CD14-positive monocyte (primary cell): ENCODE measurements at regions not wholly inside any gene's neighbourhood (a gene's known extent, or its start where the extent isn't known, plus 50 kb on each side); places are given as distances from the start of the nearest gene placed in this dataset.

Experiments
- DNase-seq, 3 donors: peaks; one replicate each; pipeline ENCODE4 v3.0.0-alpha.2; 2011 to 2022
- H2AFZ ChIP-seq: 2 replicates; pipeline ENCODE4 v1.6.0; 2012; ENCODE audit warnings: mild to moderate bottlenecking, low read depth, low read length, inconsistent platforms; ENCODE audit not compliant: insufficient read depth, poor library complexity, severe bottlenecking
- H3K27ac ChIP-seq, 2 donors: 1 replicate in 1 of 2; 2 replicates in 1 of 2; pipeline ENCODE4 v1.5.1; 2012 to 2013; ENCODE audit warnings: low read length in 2 of 2, control low read depth in 1 of 2, inconsistent platforms in 1 of 2, low read depth in 1 of 2, mild to moderate bottlenecking in 1 of 2
- H3K27me3 ChIP-seq, 2 donors: one replicate each; pipeline versions ENCODE4 v1.6.0 to v1.6.1; 2011 to 2013; ENCODE audit warnings: low read length in 2 of 2; ENCODE audit not compliant: control insufficient read depth in 2 of 2, insufficient read depth in 2 of 2
- H3K36me3 ChIP-seq, 2 donors: replicated peaks in 1 of 2; 1 replicate in 1 of 2; 2 replicates in 1 of 2; pipeline versions ENCODE4 v1.5.1 to v1.6.1; 2012 to 2013; ENCODE audit warnings: low read length in 2 of 2, control low read depth in 1 of 2, inconsistent platforms in 1 of 2, mild to moderate bottlenecking in 1 of 2; ENCODE audit not compliant: insufficient read depth in 2 of 2, control insufficient read depth in 1 of 2
- H3K4me1 ChIP-seq, 2 donors: 1 replicate in 1 of 2; 2 replicates in 1 of 2; pipeline versions ENCODE4 v1.5.1 to v1.6.1; 2012 to 2013; ENCODE audit warnings: low read length in 2 of 2, control low read depth in 1 of 2, inconsistent platforms in 1 of 2, mild to moderate bottlenecking in 1 of 2, moderate library complexity in 1 of 2; ENCODE audit not compliant: insufficient read depth in 2 of 2, control insufficient read depth in 1 of 2
- H3K4me2 ChIP-seq: replicated peaks from 2 replicates; pipeline ENCODE3; 2012; ENCODE audit warnings: low read length, moderate library complexity, mild to moderate bottlenecking; ENCODE audit not compliant: poor library complexity, severe bottlenecking; ENCODE audit errors: extremely low read depth
- H3K4me3 ChIP-seq, 3 experiments: fragments of 200-600 bp in 1 of 3; sonication (generic) in 1 of 3; replicated peaks in 1 of 3; 1 replicate in 2 of 3; 2 replicates in 1 of 3; pipeline ENCODE4 v1.5.1; 2011 to 2013; ENCODE audit warnings: low read length in 3 of 3, mild to moderate bottlenecking in 3 of 3, control low read depth in 2 of 3, low read depth in 2 of 3, inconsistent platforms in 1 of 3, moderate library complexity in 1 of 3
- H3K79me2 ChIP-seq: 2 replicates; pipeline ENCODE4 v1.6.0; 2012; ENCODE audit warnings: mild to moderate bottlenecking, control low read depth, inconsistent platforms, low read length, moderate library complexity; ENCODE audit not compliant: insufficient read depth
- H3K9ac ChIP-seq: 2 replicates; pipeline ENCODE4 v1.6.0; 2017; ENCODE audit warnings: low read length, mild to moderate bottlenecking; ENCODE audit not compliant: insufficient read depth, poor library complexity, severe bottlenecking
- H3K9me3 ChIP-seq, 2 donors: replicated peaks in 1 of 2; 1 replicate in 1 of 2; 2 replicates in 1 of 2; pipeline versions ENCODE4 v1.5.1 to v1.6.1; 2012 to 2013; ENCODE audit warnings: low read length in 2 of 2, control low read depth in 1 of 2; ENCODE audit not compliant: control insufficient read depth in 1 of 2, insufficient read depth in 1 of 2
- H4K20me1 ChIP-seq: 2 replicates; pipeline ENCODE4 v1.6.0; 2012; ENCODE audit warnings: mild to moderate bottlenecking, low read length, control low read depth, moderate library complexity; ENCODE audit not compliant: insufficient read depth
- H3K27ac Mint-ChIP-seq, 7 donors: one replicate each; pipeline ENCODE4 v1.8.0; 2020; ENCODE audit warnings: mild to moderate bottlenecking in 7 of 7, mixed read lengths in 7 of 7, moderate library complexity in 6 of 7, inconsistent platforms in 2 of 7
- H3K27me3 Mint-ChIP-seq, 3 donors: one replicate each; pipeline ENCODE4 v1.8.0; 2021 to 2022; ENCODE audit warnings: low read depth in 3 of 3, mild to moderate bottlenecking in 3 of 3, mixed read lengths in 3 of 3, moderate library complexity in 3 of 3, inconsistent platforms in 1 of 3
- H3K36me3 Mint-ChIP-seq, 2 donors: one replicate each; pipeline ENCODE4 v1.8.0; 2020; ENCODE audit warnings: mixed read lengths in 2 of 2, inconsistent platforms in 1 of 2, mild to moderate bottlenecking in 1 of 2
- H3K4me1 Mint-ChIP-seq: one replicate; pipeline ENCODE4 v1.8.0; 2020; ENCODE audit warnings: mild to moderate bottlenecking, mixed read lengths
- H3K4me3 Mint-ChIP-seq, 2 donors: one replicate each; pipeline ENCODE4 v1.8.0; 2020; ENCODE audit warnings: mild to moderate bottlenecking in 2 of 2, mixed read lengths in 2 of 2, moderate library complexity in 1 of 2
- H3K9me3 Mint-ChIP-seq, 7 donors: one replicate each; pipeline ENCODE4 v1.8.0; 2020 to 2022; ENCODE audit warnings: mixed read lengths in 7 of 7, mild to moderate bottlenecking in 6 of 7, moderate library complexity in 6 of 7, inconsistent platforms in 2 of 7
- CTCF ChIP-seq: fragments of 200-600 bp; IDR thresholded peaks from one replicate; pipeline ENCODE4 v1.8.0; 2022; ENCODE audit warnings: antibody characterized with exemption, mild to moderate bottlenecking
- WGBS: methylation state at CpG from one replicate; pipeline ENCODE4 v1.1.5; 2013; ENCODE audit warnings: missing lambda C conversion rate; ENCODE audit not compliant: insufficient coverage; 5-methylcytosine and 5-hydroxymethylcytosine counted together
- intact Hi-C, 2 donors: fragments of 100-400 bp; cut with micrococcal nuclease; formaldehyde crosslinking; loops; one replicate each; pipeline versions ENCODE4 v1.15.0 to v1.15.1; 2023

- Mint-ChIP-seq H3K4me3 (no peak overlapping the region), H3K36me3 (no peaks in the 10 kb centered on the region), H3K27ac (no peak overlapping the region), H3K27me3 (peaks cover 0 to 9% (median 1%) of the 10 kb centered on the region in 3 donors), H3K9me3 (peaks cover 0 to 3% (median 0%) of the 10 kb centered on the region in 7 donors), H3K4me1 (peaks cover 17% of the 10 kb centered on the region)
- Histone ChIP-seq H4K20me1 (no peaks in the 10 kb centered on the region), H3K79me2 (no peaks in the 10 kb centered on the region), H3K36me3 (no peaks in the 10 kb centered on the region), H3K9me3 (no peaks in the 10 kb centered on the region), H2AFZ (no peak overlapping the region), H3K9ac (no peak overlapping the region), H3K4me1 (no peaks in the 10 kb centered on the region), H3K27me3 (no peaks in the 10 kb centered on the region), H3K4me2 (no peak overlapping the region), H3K27ac (no peak overlapping the region), H3K4me3 (no peak overlapping the region)
- no peak for DNase-seq
- TF ChIP-seq CTCF: no peak
- 47% methylated on average over 4 of the region's 5 CpGs for WGBS
- intact Hi-C loops: no loop called here
These were observed 305.8 kb downstream of the CD83 start for GRCh38 chr6:14423330-14423729.

GRCh38 chr6:14423955-14424354 is 306.4 kb downstream of the CD83 start:
- WGBS: no CpG with 5 or more reads among the region's 6 CpGs
- H3K27ac Mint-ChIP-seq: no peak overlapping the region
- peaks cover 0 to 3% (median 0%) of the 10 kb centered on the region in 7 donors for H3K9me3 Mint-ChIP-seq
- no peak overlapping the region for H3K4me3 ChIP-seq
- H3K4me3 Mint-ChIP-seq: no peak overlapping the region
- H3K79me2 ChIP-seq: no peaks in the 10 kb centered on the region
- peaks cover 17% of the 10 kb centered on the region for H3K4me1 Mint-ChIP-seq
- no peaks in the 10 kb centered on the region for H4K20me1 ChIP-seq
- H3K36me3 ChIP-seq: no peaks in the 10 kb centered on the region
- H3K4me1 ChIP-seq: no peaks in the 10 kb centered on the region
- no peak for TF ChIP-seq CTCF
- H3K36me3 Mint-ChIP-seq: no peaks in the 10 kb centered on the region
- H3K27me3 ChIP-seq: no peaks in the 10 kb centered on the region
- H3K9ac ChIP-seq: no peak overlapping the region
- no peak overlapping the region for H3K27ac ChIP-seq
- intact Hi-C loops: no loop called here
- no peaks in the 10 kb centered on the region for H3K9me3 ChIP-seq
- H2AFZ ChIP-seq: no peak overlapping the region
- H3K27me3 Mint-ChIP-seq: peaks cover 0 to 9% (median 1%) of the 10 kb centered on the region in 3 donors
- DNase-seq: no peak
- no peak overlapping the region for H3K4me2 ChIP-seq
